Lower lobe of right lung (tissue), 2 donors: ENCODE measurements at regions not wholly inside any gene's neighbourhood (a gene's known extent, or its start where the extent isn't known, plus 50 kb on each side); places are given as distances from the start of the nearest gene placed in this dataset.

Source experiments
- ATAC-seq, 2 donors: fragments of 200-7000 bp; cut with Tn5 transposase; one replicate each; pipeline ENCODE4 v1.9.1; 2020 to 2022; ENCODE audit warnings: mild to moderate bottlenecking in 2 of 2, moderate library complexity in 2 of 2
- DNase-seq: peaks from one replicate; pipeline ENCODE4 v3.0.0-alpha.2; 2020
- H3K27ac ChIP-seq: fragments of 200-600 bp; one replicate; pipeline ENCODE4 v1.8.0; 2022
- H3K27me3 ChIP-seq: fragments of 200-600 bp; one replicate; pipeline ENCODE4 v1.8.0; 2022; ENCODE audit warnings: low read depth
- H3K36me3 ChIP-seq: fragments of 200-600 bp; one replicate; pipeline ENCODE4 v1.8.0; 2022; ENCODE audit warnings: mild to moderate bottlenecking
- H3K4me1 ChIP-seq: fragments of 200-600 bp; one replicate; pipeline ENCODE4 v1.8.0; 2022
- H3K4me3 ChIP-seq: fragments of 200-600 bp; one replicate; pipeline ENCODE4 v1.8.0; 2022; ENCODE audit warnings: mild to moderate bottlenecking
- H3K9me3 ChIP-seq: fragments of 200-600 bp; one replicate; pipeline ENCODE4 v1.8.0; 2022
- intact Hi-C: fragments of 100-400 bp; cut with DNase I; formaldehyde crosslinking; loops from one replicate; pipeline ENCODE4 v1.11.0; 2022
- TF ChIP-seq, protein P1 (sequence below): fragments of 200-600 bp; IDR thresholded peaks from one replicate; pipeline ENCODE4 v1.8.0; 2022; ENCODE audit warnings: antibody characterized with exemption, mild to moderate bottlenecking
- donor health status: DM: no; HTN: yes; CAD: no; lungs with severe emphysema.

DNA sequence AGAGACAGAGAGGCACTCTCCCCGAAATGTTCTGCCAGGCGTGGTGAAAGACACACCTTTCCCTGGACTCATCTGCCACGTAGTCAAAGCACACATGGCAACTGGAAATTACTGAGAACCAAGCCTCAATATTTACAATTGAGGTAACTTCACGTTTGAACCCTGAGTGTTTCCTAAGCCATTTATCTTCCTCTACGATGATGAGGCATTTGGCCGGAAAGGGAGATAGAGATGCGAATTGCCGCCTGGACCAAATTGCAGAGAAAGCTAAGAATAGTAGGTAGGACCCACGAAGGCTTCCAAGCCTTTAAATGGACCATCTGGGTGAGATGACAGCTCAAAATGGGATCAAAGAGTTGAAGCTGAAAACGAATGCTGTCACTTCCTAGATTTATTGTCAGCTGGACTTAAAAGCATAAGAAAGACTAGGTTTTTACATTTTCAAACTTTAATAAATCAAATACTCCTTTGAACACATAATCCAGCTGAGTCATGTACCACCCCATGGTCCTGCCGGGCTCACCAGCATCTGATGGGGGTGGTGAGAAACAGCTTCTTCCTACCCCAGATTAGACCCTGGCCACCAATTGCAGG, 135.6 kb upstream of the LYZL2 start:
- TF ChIP-seq, protein P1, sequence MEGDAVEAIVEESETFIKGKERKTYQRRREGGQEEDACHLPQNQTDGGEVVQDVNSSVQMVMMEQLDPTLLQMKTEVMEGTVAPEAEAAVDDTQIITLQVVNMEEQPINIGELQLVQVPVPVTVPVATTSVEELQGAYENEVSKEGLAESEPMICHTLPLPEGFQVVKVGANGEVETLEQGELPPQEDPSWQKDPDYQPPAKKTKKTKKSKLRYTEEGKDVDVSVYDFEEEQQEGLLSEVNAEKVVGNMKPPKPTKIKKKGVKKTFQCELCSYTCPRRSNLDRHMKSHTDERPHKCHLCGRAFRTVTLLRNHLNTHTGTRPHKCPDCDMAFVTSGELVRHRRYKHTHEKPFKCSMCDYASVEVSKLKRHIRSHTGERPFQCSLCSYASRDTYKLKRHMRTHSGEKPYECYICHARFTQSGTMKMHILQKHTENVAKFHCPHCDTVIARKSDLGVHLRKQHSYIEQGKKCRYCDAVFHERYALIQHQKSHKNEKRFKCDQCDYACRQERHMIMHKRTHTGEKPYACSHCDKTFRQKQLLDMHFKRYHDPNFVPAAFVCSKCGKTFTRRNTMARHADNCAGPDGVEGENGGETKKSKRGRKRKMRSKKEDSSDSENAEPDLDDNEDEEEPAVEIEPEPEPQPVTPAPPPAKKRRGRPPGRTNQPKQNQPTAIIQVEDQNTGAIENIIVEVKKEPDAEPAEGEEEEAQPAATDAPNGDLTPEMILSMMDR = no peak
- no peak overlapping the region for H3K27ac ChIP-seq
- no peak for ATAC-seq
- no peak for DNase-seq
- H3K4me3 ChIP-seq = no peak overlapping the region
- H3K4me1 ChIP-seq = no peaks in the 10 kb centered on the region
- intact Hi-C loops = no loop called here
- H3K27me3 ChIP-seq = no peaks in the 10 kb centered on the region
- peaks cover 8% of the 10 kb centered on the region for H3K9me3 ChIP-seq
- H3K36me3 ChIP-seq = no peaks in the 10 kb centered on the region

DNA sequence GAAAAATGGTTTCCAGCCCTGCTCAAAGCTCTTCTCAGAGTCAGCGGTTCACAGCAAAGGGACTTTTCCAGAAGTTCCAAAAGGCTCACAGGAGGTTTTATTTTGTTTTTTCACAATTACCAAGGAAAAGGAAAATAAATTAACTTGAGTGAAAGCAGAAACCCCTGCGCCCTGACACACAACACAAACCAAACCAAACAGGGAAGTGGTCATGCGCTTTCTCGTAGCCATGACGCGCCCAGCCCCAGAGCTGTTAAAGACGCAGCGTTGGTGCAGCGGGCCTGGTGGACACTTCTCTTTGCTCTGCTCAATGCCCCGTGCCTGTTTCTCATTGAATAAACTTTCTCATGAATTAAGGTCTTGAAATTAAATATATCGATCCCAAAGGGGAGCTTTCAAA, 134.4 kb upstream of the LYZL2 start:
- no peaks in the 10 kb centered on the region for H3K9me3 ChIP-seq
- H3K36me3 ChIP-seq = no peaks in the 10 kb centered on the region
- intact Hi-C loops = no loop called here
- H3K27me3 ChIP-seq = no peaks in the 10 kb centered on the region
- no peak overlapping the region for H3K4me3 ChIP-seq
- DNase-seq (peak; percentile 71), ATAC-seq (peak in 1 of 2 donors; percentile 67)
- no peak overlapping the region for H3K27ac ChIP-seq
- TF ChIP-seq, protein P1 = no peak
- H3K4me1 ChIP-seq = no peaks in the 10 kb centered on the region

DNA sequence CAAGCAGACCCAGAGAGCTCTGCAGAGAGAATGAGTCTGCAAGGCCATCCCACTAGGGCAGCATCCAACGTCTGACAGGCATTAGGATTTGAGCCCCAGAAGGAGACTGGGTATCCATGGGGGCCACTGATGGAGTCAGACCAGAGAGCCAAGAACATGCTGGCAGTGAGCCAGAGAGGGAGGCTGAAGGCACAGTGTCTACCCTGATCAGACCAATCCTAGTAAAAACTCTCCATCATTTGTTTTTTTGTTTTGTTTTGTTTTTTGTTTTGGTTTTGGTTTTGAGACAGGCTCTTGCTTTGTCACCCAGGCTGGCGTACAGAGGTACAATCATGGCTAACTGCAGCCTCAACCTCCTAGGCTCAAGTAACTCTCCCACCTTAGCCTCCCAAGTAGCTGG, 133.1 kb upstream of the LYZL2 start:
- Histone ChIP-seq H3K9me3 (no peaks in the 10 kb centered on the region), H3K4me1 (no peaks in the 10 kb centered on the region)
- no peak for ATAC-seq

DNA sequence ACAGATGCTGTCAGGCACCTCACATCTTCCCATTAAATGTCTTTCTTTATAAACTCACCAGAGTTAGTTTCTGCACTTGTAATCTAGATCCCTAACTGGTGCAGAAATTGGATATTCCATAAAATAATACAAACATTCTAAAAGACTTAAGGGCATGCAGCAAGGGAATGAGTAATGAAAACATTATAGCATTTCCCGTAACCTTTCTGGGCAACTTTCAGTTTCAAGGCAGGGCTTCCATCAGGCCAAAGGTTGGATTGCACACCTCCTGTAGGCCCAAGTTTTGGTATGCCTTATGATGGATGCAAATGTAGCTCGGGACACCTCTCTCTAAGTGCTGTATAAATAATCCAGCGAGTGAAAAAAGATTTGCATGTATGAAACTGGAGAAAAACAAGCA, 129.9 kb upstream of the LYZL2 start:
- Histone ChIP-seq H3K9me3 (no peaks in the 10 kb centered on the region), H3K4me3 (no peak overlapping the region), H3K36me3 (no peaks in the 10 kb centered on the region), H3K27ac (no peak overlapping the region), H3K27me3 (no peaks in the 10 kb centered on the region), H3K4me1 (no peaks in the 10 kb centered on the region)
- ATAC-seq = no peak
- no peak for DNase-seq
- TF ChIP-seq, protein P1 = no peak
- intact Hi-C loops = no loop called here

More for the DNA sequence above, 133.1 kb upstream of the LYZL2 start:
- TF ChIP-seq, protein P1 = no peak
- Histone ChIP-seq H3K27me3 (no peaks in the 10 kb centered on the region), H3K4me3 (no peak overlapping the region), H3K36me3 (no peaks in the 10 kb centered on the region), H3K27ac (no peak overlapping the region)
- no peak for DNase-seq
- intact Hi-C loops = no loop called here

DNA sequence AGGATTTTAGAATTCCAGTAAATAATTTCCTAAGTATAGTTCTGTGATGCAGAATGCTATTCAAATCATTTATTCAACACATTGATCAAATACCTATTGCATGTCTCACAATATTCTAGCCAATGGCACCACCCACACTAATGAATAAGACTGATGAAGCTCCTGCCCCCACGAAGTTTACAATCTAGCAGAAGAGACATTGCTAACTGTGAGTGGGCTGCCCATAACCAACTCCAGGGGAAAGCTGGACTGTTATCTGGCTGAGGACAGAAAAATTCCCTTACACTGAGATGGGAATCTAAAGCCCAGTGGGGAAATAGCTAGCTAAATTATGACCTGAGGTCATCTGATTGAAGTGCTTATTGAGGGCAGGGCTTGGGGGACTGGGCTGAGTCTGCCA, 128.8 kb upstream of the LYZL2 start:
- TF ChIP-seq, protein P1 = no peak

More for the DNA sequence above, 128.8 kb upstream of the LYZL2 start:
- intact Hi-C loops = no loop called here
- no peak overlapping the region for H3K27ac ChIP-seq
- DNase-seq (no peak), ATAC-seq (no peak)
- H3K36me3 ChIP-seq = no peaks in the 10 kb centered on the region
- H3K27me3 ChIP-seq = no peaks in the 10 kb centered on the region
- H3K4me1 ChIP-seq = no peaks in the 10 kb centered on the region
- no peak overlapping the region for H3K4me3 ChIP-seq
- H3K9me3 ChIP-seq = no peaks in the 10 kb centered on the region
